Type B pancreatic cell (in vitro differentiated cells): ENCODE measurements at regions not wholly inside any gene's neighbourhood (a gene's known extent, or its start where the extent isn't known, plus 50 kb on each side); places are given as distances from the start of the nearest gene placed in this dataset.

ENCODE experiments used
- DNase-seq: peaks from one replicate; pipeline ENCODE4 v3.0.0; 2021; ENCODE audit warnings: mixed read lengths; ENCODE audit not compliant: unreplicated experiment; ENCODE audit errors: extremely low spot score
- H3K27ac Mint-ChIP-seq: 2 replicates; pipeline ENCODE4 v1.8.0; 2021; ENCODE audit warnings: mild to moderate bottlenecking, mixed read lengths
- H3K27me3 Mint-ChIP-seq: 2 replicates; pipeline ENCODE4 v1.8.0; 2021; ENCODE audit warnings: mixed read lengths
- H3K36me3 Mint-ChIP-seq: 2 replicates; pipeline ENCODE4 v1.8.0; 2021; ENCODE audit warnings: mixed read lengths
- H3K4me1 Mint-ChIP-seq: one replicate; pipeline ENCODE4 v1.8.0; 2021; ENCODE audit warnings: mixed read lengths; ENCODE audit not compliant: unreplicated experiment
- H3K4me3 Mint-ChIP-seq: 2 replicates; pipeline ENCODE4 v1.8.0; 2021; ENCODE audit warnings: mild to moderate bottlenecking, mixed read lengths
- H3K9me3 Mint-ChIP-seq: 2 replicates; pipeline ENCODE4 v1.8.0; 2021; ENCODE audit warnings: mixed read lengths
- CTCF ChIP-seq: fragments of 200-600 bp; sonication (generic); conservative IDR thresholded peaks from 2 replicates; pipeline ENCODE4 v1.5.0; 2021; ENCODE audit warnings: antibody characterized with exemption, mild to moderate bottlenecking

- no peak for TF ChIP-seq CTCF
- peak; percentile 58 for DNase-seq
- peaks cover 6% of the 10 kb centered on the region for H3K27me3 Mint-ChIP-seq
These were observed 199.0 kb upstream of the ZMIZ1 start for GRCh38 chr10:78869508-78870454.

GRCh38 chr10:78870458-78870857 is 198.3 kb upstream of the ZMIZ1 start:
- Mint-ChIP-seq H3K27me3 (peaks cover 9% of the 10 kb centered on the region), H3K36me3 (no peaks in the 10 kb centered on the region), H3K4me1 (peaks cover 11% of the 10 kb centered on the region), H3K9me3 (no peaks in the 10 kb centered on the region), H3K27ac (no peak overlapping the region), H3K4me3 (no peak overlapping the region)
- peak; percentile 34 for DNase-seq
- no peak for TF ChIP-seq CTCF

More at GRCh38 chr10:78869508-78870454, 199.0 kb upstream of the ZMIZ1 start:
- no peak overlapping the region for H3K4me3 Mint-ChIP-seq
- no peaks in the 10 kb centered on the region for H3K9me3 Mint-ChIP-seq
- no peaks in the 10 kb centered on the region for H3K36me3 Mint-ChIP-seq
- no peak overlapping the region for H3K27ac Mint-ChIP-seq
- H3K4me1 Mint-ChIP-seq: peaks cover 11% of the 10 kb centered on the region

- DNase-seq: peak; percentile 8
- no peaks in the 10 kb centered on the region for H3K36me3 Mint-ChIP-seq
- no peak for TF ChIP-seq CTCF
- no peaks in the 10 kb centered on the region for H3K9me3 Mint-ChIP-seq
- peaks cover 12% of the 10 kb centered on the region for H3K27me3 Mint-ChIP-seq
- peaks cover 14% of the 10 kb centered on the region for H3K4me1 Mint-ChIP-seq
- no peak overlapping the region for H3K4me3 Mint-ChIP-seq
- H3K27ac Mint-ChIP-seq: no peak overlapping the region
These were observed 197.0 kb upstream of the ZMIZ1 start for GRCh38 chr10:78871796-78872195.

- Mint-ChIP-seq H3K27ac (no peak overlapping the region), H3K4me1 (peaks cover 14% of the 10 kb centered on the region), H3K27me3 (peaks cover 12% of the 10 kb centered on the region), H3K4me3 (no peak overlapping the region), H3K9me3 (no peaks in the 10 kb centered on the region), H3K36me3 (no peaks in the 10 kb centered on the region)
- no peak for TF ChIP-seq CTCF
- no peak for DNase-seq
These were observed 195.4 kb upstream of the ZMIZ1 start for GRCh38 chr10:78873413-78873812.

- Mint-ChIP-seq H3K4me1 (peaks cover 5% of the 10 kb centered on the region), H3K4me3 (no peak overlapping the region), H3K36me3 (no peaks in the 10 kb centered on the region), H3K27me3 (peaks cover 9% of the 10 kb centered on the region), H3K27ac (no peak overlapping the region), H3K9me3 (no peaks in the 10 kb centered on the region)
- peak; percentile 13 for DNase-seq
- no peak for TF ChIP-seq CTCF
These were observed 193.4 kb upstream of the ZMIZ1 start for GRCh38 chr10:78875331-78875877.
